ENCODE measurements at regions not wholly inside any gene's neighbourhood (a gene's known extent, or its start where the extent isn't known, plus 50 kb on each side); places are given as distances from the start of the nearest gene placed in this dataset.
"Not testable (repeated sequence)": the region's sequence is repeated elsewhere in the genome, so short reads cannot be mapped to it uniquely, and the experiment has no call there.

DNA sequence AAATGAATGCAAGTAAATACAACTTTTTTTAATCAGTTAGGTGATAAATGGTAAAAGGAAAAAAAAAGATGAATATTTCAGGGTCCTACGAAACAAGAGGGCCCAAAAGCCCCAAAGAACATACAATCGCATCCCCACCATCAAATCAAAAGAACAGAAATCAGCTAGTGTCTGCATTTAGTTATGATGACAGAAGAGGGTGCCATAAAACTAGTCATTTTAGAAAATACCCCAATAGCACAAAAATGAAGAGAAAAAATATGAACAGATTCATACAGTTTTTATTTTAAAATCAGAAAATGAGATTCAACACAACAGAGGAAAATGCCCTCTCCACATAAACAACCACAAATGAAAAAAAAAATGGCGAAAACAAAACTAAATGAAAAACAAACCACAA lies 905.5 kb downstream of the REEP3 start:
- POLR2A ChIA-PET (ENCODE audit: low non-redundant PET): no interaction called here
- TF ChIP-seq, protein P1, sequence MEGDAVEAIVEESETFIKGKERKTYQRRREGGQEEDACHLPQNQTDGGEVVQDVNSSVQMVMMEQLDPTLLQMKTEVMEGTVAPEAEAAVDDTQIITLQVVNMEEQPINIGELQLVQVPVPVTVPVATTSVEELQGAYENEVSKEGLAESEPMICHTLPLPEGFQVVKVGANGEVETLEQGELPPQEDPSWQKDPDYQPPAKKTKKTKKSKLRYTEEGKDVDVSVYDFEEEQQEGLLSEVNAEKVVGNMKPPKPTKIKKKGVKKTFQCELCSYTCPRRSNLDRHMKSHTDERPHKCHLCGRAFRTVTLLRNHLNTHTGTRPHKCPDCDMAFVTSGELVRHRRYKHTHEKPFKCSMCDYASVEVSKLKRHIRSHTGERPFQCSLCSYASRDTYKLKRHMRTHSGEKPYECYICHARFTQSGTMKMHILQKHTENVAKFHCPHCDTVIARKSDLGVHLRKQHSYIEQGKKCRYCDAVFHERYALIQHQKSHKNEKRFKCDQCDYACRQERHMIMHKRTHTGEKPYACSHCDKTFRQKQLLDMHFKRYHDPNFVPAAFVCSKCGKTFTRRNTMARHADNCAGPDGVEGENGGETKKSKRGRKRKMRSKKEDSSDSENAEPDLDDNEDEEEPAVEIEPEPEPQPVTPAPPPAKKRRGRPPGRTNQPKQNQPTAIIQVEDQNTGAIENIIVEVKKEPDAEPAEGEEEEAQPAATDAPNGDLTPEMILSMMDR (conservative IDR thresholded peaks at IDR 0.05; ENCODE audit: low read depth): no peak
- no peak for DNase-seq (ENCODE audit: low spot score)
- H3K27ac ChIP-seq: no peak overlapping the region
- CTCF ChIA-PET: interaction anchor here (0.7 kb wide), 1 partner anchor 672 kb away, joined by 3 read pairs; no protein-coding TSS in a partner anchor

DNA sequence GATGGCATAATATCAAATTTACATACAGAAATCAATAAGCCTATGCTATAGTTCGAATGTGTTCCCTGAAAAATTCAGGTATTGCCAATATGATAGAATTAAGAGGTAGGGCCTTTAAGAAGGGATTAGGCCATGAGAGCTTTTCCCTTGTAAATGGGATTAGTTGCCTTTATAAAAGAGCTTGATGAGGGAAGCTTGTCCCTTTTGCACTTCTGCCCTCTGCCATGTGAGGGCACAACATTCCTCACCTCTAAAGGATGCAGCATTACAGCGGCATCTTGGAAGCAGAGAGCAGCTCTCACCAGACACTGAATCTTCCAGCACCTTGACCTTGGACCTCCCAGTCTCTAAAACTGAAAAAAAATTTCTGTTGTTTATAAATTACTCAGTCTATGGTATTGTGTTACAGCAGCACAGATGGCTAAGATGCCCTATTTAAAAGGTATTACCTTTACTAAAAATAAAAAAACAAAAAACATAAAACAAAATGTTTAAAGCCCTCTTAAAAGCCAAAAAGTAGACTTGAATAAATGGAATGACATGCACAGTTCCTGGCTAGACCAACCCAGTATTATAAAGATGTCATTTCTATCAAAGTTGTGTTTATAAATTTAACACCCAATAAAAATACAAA lies 909.6 kb downstream of the REEP3 start:
- no peak for DNase-seq (ENCODE audit: low spot score)
- ChIA-PET POLR2A (ENCODE audit: low non-redundant PET) (no interaction called here), CTCF (interaction anchor here (0.6 to 1.0 kb wide), 3 partner anchors 389 to 1632 kb away, joined by 3 read pairs; no protein-coding TSS in a partner anchor)
- TF ChIP-seq, protein P1 (conservative IDR thresholded peaks at IDR 0.05; ENCODE audit: low read depth): no peak; the same call in 1 of the 2 replicates
- no peak overlapping the region for H3K27ac ChIP-seq

DNA sequence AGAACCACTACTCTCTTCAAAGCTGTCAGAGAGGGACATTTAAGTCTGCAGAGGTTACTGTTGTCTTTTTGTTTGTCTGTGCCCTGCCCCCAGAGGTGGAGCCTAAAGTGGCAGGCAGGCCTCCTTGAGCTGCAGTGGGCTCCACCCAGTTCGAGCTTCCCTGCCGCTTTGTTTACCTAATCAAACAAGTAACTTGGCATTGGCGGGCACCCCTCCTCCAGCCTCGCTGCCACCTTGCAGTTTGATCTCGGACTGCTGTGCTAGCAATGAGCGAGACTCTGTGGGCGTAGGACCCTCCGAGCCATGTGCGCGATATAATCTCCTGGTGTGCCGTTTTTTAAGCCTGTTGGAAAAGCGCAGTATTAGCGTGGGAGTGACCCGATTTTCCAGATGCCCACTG lies 920.7 kb downstream of the REEP3 start:
- DNase-seq (ENCODE audit: low spot score); H3K27ac ChIP-seq; CTCF ChIA-PET; POLR2A ChIA-PET (ENCODE audit: low non-redundant PET): not testable (repeated sequence)

DNA sequence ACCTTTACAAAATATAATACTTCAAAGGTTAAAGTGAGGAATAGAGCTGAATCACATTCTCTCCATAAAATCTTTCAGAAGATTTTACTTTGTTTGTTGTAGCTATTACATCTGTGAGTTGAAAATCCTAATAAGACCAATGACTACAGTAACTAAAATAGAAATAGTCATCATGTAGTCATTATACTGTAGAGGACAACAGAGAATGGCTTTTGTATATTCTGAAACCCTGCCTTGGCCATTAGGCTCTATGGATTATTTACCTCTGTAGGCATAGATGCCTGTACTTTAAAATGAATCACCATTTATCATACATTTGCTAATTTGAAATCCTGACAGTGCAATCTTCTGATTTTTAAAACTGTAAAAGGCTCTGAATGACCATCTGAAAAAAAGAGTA lies 923.0 kb downstream of the REEP3 start:
- no peak for DNase-seq (ENCODE audit: low spot score)
- TF ChIP-seq, protein P1 (conservative IDR thresholded peaks at IDR 0.05; ENCODE audit: low read depth): no peak
- H3K27ac ChIP-seq: no peak overlapping the region
- CTCF ChIA-PET: no interaction called here
- POLR2A ChIA-PET (ENCODE audit: low non-redundant PET): no interaction called here

DNA sequence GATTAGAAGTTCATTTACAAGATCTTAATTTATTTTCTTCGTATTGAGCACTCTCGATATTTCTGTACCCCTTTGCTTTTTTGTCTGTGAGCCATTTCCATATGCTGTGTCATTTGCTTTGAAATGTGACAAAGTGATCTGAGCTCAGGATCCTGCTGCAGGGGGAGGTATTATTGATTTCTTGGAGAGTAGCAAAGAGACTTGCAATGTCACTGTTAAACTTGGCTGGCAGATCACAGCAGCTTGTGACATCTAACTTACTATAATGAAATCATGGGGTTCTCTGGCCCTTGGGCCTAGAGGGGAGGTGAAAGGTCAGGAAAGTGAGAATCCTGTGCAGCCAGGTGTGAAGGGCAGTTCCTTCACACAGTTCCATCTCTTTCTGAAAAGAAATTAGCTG lies 923.4 kb downstream of the REEP3 start:
- POLR2A ChIA-PET (ENCODE audit: low non-redundant PET): no interaction called here
- no peak overlapping the region for H3K27ac ChIP-seq
- CTCF ChIA-PET: no interaction called here

DNA sequence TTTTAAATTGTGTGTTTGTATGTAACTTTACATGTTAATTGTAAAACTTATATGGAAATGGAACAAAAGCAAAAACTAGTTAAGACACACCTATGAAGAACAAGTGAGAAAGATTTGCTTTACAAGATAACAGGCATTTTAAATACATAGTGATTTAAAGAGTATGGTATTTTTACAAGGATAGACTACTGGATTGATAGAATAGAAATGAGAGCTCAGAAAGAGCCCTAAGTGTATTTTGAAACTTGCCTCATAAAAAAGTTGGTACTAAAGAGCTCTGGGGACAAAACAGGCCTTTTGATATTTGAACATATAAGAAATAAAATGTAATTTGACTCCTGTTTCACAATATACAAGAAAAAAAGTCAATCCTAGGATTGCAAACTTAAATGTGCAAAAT lies 928.4 kb downstream of the REEP3 start:
- ChIA-PET CTCF (no interaction called here), POLR2A (ENCODE audit: low non-redundant PET) (no interaction called here)
- DNase-seq (ENCODE audit: low spot score): no peak
- TF ChIP-seq, protein P1 (conservative IDR thresholded peaks at IDR 0.05; ENCODE audit: low read depth): no peak
- no peak overlapping the region for H3K27ac ChIP-seq

More for the DNA sequence above, 923.4 kb downstream of the REEP3 start:
- TF ChIP-seq, protein P1 (conservative IDR thresholded peaks at IDR 0.05; ENCODE audit: low read depth): no peak
- no peak for DNase-seq (ENCODE audit: low spot score)

DNA sequence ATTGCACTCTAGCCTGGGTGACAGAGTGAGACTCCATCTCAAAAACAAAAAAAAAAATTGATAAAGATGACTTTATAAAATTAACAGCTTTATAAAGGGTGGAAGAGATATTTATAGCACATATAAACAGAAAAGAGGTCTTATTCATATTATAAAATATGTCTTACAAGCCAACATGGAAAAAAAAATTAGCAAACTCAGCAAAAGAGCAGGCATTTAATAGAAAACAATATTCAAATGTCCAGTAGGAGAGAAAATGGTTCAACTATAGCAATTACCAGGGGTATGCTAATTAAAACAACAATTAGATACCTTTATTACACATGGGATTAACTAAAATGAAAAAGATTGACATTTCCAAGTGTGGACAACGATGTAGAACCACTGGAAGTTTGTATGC lies 929.1 kb downstream of the REEP3 start:
- TF ChIP-seq, protein P1 (conservative IDR thresholded peaks at IDR 0.05; ENCODE audit: low read depth): no peak
- ChIA-PET CTCF (no interaction called here), POLR2A (ENCODE audit: low non-redundant PET) (no interaction called here)
- no peak for DNase-seq (ENCODE audit: low spot score)
- H3K27ac ChIP-seq: no peak overlapping the region

Measured in RWPE1 (cell line).